K562 (cell line): ENCODE measurements at regions not wholly inside any gene's neighbourhood (a gene's known extent, or its start where the extent isn't known, plus 50 kb on each side); places are given as distances from the start of the nearest gene placed in this dataset.

Experiments used
- CREM ChIP-seq: IDR thresholded peaks from 2 replicates; pipeline ENCODE4 v1.6.1; 2014; ENCODE audit warnings: antibody characterized with exemption, low read depth
- GABPB1 ChIP-seq: sonication (generic); formaldehyde crosslinking; IDR thresholded peaks from 2 replicates; pipeline ENCODE4 v1.8.0; 2022; ENCODE audit warnings: mild to moderate bottlenecking, missing genetic modification reagents
- HMG20B ChIP-seq: fragments of 250-450 bp; sonication (Bioruptor Pico); IDR thresholded peaks from 2 replicates; pipeline ENCODE4 v1.5.0; 2021; ENCODE audit warnings: mild to moderate bottlenecking
- MEF2A ChIP-seq: IDR thresholded peaks from 2 replicates; pipeline ENCODE4 v1.6.1; 2011; ENCODE audit warnings: low read depth, mild to moderate bottlenecking, low read length, moderate library complexity; ENCODE audit not compliant: control insufficient read depth
- NRF1 ChIP-seq, 2 experiments: fragments of 450-650 bp; IDR thresholded peaks in 1 of 2; conservative IDR thresholded peaks in 1 of 2; 2 replicates each; pipeline ENCODE4 v1.6.1; 2014; ENCODE audit warnings: mild to moderate bottlenecking in 2 of 2
- POLR2H ChIP-seq: IDR thresholded peaks from 2 replicates; pipeline ENCODE4 v1.6.1; 2016; ENCODE audit warnings: missing genetic modification characterization, low read depth, mild to moderate bottlenecking, control low read depth, missing compliant biosample characterization, moderate library complexity
- TEAD1 ChIP-seq, 2 experiments: fragments of 450-650 bp in 1 of 2; sonication (generic) in 1 of 2; formaldehyde crosslinking; IDR thresholded peaks; 2 replicates each; pipeline versions ENCODE4 v1.4.0 to v1.8.0; 2020 to 2022; ENCODE audit warnings: mild to moderate bottlenecking in 2 of 2, missing genetic modification reagents in 1 of 2
- XRCC3 ChIP-seq: fragments of 450-650 bp; IDR thresholded peaks from 2 replicates; pipeline ENCODE4 v1.6.1; 2017; ENCODE audit warnings: mild to moderate bottlenecking, moderate library complexity
- ZKSCAN1 ChIP-seq: fragments of 150-350 bp; IDR thresholded peaks from 2 replicates; pipeline ENCODE4 v1.6.1; 2016; ENCODE audit warnings: low read depth, low read length
- ZNF76 ChIP-seq: fragments of 250-450 bp; sonication (Bioruptor Pico); IDR thresholded peaks from 2 replicates; pipeline ENCODE4 v1.4.0; 2020; ENCODE audit warnings: mild to moderate bottlenecking, moderate library complexity, borderline replicate concordance
- TF ChIP-seq, protein P1 (sequence below), 3 experiments: fragments of 200-800 bp in 1 of 3; fragments of 250-450 bp in 1 of 3; fragments of 450-650 bp in 1 of 3; sonication (Bioruptor Pico) in 1 of 3; sonication (Bioruptor generic) in 1 of 3; formaldehyde crosslinking in 1 of 3; IDR thresholded peaks; 2 replicates each; pipeline versions ENCODE4 v1.6.1 to v1.8.0; 2016 to 2022; ENCODE audit warnings: mild to moderate bottlenecking in 2 of 3, missing genetic modification characterization in 2 of 3, missing compliant biosample characterization in 1 of 3, moderate library complexity in 1 of 3
- TF ChIP-seq, protein P2 (sequence below), 2 experiments: fragments of 150-350 bp in 1 of 2; IDR thresholded peaks; 2 replicates each; pipeline ENCODE4 v1.6.1; 2012 to 2016; ENCODE audit warnings: low read depth in 2 of 2, low read length in 2 of 2, mild to moderate bottlenecking in 1 of 2, moderate library complexity in 1 of 2
- TF ChIP-seq, protein P3 (sequence below): fragments of 250-450 bp; sonication (Bioruptor Pico); IDR thresholded peaks from 2 replicates; pipeline ENCODE4 v1.5.0; 2021; ENCODE audit warnings: mild to moderate bottlenecking, borderline replicate concordance
- TF ChIP-seq, protein P4 (sequence below): fragments of 250-450 bp; sonication (Bioruptor Pico); IDR thresholded peaks from 2 replicates; pipeline ENCODE4 v1.6.1; 2021; ENCODE audit warnings: mild to moderate bottlenecking

DNA sequence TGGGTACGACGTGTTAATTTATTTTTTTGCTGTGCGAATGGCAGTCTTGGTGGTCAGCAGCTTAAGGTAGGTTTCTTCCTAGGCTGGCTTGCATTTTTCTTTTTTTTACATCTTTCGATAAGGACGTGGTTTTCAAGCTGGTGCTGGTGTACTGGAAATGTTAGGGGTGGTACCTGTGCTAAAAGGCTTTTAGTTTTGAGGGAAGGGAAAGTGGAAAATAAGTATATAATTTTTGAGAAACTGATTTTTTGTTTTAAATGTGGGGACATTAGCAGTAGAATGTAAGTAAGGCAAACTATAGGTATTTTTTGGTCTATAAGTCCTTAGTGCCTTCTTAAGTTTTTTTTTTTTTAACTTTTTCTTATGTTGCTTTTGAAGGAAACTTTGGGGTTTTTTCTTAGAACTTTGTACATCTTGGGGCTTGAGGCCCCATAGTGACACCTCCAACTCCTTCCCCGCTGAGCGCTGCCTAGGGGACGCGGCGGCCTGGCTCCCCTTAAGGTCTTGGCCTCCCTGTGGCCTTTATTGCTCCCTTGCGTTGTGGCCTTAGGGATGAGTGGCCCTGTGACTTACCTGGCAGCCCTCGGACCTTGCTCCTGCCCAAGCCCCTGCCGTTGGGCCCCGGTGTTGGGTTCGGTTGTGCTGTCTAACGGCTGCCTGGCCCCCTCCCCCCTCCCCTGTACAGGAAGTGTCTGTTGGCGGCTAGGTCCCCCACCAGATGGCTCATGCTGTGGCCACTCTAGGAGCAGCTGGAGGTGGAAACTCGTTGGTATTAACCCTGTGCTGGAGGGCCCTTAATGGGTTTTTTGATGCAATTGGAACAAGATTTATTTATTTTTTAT, 88.0 kb upstream of the RPRML start (continued):
- TF ChIP-seq ZNF76 (CRISPR knock-in tag) (no peak), CREM (peak; percentile 74), ZKSCAN1 (0 out of 2 replicates have a peak, but pooled peaks have one; percentile 56), POLR2H (tag) (peak; percentile 76), HMG20B (CRISPR knock-in tag) (no peak), NRF1 (conservative IDR thresholded peaks at IDR 0.05 in 1 of 2, IDR thresholded peaks at IDR 0.05 in 1 of 2) (no peak), GABPB1 (CRISPR knock-in tag) (peak; percentile 95), XRCC3 (no peak), TEAD1 (CRISPR knock-in tag; IDR thresholded peaks at IDR 0.05) (no peak), MEF2A (no peak)
- TF ChIP-seq, protein P1, sequence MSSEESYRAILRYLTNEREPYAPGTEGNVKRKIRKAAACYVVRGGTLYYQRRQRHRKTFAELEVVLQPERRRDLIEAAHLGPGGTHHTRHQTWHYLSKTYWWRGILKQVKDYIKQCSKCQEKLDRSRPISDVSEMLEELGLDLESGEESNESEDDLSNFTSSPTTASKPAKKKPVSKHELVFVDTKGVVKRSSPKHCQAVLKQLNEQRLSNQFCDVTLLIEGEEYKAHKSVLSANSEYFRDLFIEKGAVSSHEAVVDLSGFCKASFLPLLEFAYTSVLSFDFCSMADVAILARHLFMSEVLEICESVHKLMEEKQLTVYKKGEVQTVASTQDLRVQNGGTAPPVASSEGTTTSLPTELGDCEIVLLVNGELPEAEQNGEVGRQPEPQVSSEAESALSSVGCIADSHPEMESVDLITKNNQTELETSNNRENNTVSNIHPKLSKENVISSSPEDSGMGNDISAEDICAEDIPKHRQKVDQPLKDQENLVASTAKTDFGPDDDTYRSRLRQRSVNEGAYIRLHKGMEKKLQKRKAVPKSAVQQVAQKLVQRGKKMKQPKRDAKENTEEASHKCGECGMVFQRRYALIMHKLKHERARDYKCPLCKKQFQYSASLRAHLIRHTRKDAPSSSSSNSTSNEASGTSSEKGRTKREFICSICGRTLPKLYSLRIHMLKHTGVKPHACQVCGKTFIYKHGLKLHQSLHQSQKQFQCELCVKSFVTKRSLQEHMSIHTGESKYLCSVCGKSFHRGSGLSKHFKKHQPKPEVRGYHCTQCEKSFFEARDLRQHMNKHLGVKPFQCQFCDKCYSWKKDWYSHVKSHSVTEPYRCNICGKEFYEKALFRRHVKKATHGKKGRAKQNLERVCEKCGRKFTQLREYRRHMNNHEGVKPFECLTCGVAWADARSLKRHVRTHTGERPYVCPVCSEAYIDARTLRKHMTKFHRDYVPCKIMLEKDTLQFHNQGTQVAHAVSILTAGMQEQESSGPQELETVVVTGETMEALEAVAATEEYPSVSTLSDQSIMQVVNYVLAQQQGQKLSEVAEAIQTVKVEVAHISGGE (CRISPR knock-in tag; IDR thresholded peaks at IDR 0.05), result peak; percentile 74 to 95 (median 88); a peak in 4 of 6 replicates
- TF ChIP-seq, protein P2, sequence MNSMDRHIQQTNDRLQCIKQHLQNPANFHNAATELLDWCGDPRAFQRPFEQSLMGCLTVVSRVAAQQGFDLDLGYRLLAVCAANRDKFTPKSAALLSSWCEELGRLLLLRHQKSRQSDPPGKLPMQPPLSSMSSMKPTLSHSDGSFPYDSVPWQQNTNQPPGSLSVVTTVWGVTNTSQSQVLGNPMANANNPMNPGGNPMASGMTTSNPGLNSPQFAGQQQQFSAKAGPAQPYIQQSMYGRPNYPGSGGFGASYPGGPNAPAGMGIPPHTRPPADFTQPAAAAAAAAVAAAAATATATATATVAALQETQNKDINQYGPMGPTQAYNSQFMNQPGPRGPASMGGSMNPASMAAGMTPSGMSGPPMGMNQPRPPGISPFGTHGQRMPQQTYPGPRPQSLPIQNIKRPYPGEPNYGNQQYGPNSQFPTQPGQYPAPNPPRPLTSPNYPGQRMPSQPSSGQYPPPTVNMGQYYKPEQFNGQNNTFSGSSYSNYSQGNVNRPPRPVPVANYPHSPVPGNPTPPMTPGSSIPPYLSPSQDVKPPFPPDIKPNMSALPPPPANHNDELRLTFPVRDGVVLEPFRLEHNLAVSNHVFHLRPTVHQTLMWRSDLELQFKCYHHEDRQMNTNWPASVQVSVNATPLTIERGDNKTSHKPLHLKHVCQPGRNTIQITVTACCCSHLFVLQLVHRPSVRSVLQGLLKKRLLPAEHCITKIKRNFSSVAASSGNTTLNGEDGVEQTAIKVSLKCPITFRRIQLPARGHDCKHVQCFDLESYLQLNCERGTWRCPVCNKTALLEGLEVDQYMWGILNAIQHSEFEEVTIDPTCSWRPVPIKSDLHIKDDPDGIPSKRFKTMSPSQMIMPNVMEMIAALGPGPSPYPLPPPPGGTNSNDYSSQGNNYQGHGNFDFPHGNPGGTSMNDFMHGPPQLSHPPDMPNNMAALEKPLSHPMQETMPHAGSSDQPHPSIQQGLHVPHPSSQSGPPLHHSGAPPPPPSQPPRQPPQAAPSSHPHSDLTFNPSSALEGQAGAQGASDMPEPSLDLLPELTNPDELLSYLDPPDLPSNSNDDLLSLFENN (IDR thresholded peaks at IDR 0.05; ENCODE audit: low read depth in 2 of 2, low read length in 2 of 2), result peak in 1 of 2 experiments; percentile 64; a peak in 1 of 4 replicates
- TF ChIP-seq, protein P3, sequence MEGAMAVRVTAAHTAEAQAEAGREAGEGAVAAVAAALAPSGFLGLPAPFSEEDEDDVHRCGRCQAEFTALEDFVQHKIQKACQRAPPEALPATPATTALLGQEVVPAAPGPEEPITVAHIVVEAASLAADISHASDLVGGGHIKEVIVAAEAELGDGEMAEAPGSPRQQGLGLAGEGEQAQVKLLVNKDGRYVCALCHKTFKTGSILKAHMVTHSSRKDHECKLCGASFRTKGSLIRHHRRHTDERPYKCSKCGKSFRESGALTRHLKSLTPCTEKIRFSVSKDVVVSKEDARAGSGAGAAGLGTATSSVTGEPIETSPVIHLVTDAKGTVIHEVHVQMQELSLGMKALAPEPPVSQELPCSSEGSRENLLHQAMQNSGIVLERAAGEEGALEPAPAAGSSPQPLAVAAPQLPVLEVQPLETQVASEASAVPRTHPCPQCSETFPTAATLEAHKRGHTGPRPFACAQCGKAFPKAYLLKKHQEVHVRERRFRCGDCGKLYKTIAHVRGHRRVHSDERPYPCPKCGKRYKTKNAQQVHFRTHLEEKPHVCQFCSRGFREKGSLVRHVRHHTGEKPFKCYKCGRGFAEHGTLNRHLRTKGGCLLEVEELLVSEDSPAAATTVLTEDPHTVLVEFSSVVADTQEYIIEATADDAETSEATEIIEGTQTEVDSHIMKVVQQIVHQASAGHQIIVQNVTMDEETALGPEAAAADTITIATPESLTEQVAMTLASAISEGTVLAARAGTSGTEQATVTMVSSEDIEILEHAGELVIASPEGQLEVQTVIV (CRISPR knock-in tag), result no peak
- TF ChIP-seq, protein P4, sequence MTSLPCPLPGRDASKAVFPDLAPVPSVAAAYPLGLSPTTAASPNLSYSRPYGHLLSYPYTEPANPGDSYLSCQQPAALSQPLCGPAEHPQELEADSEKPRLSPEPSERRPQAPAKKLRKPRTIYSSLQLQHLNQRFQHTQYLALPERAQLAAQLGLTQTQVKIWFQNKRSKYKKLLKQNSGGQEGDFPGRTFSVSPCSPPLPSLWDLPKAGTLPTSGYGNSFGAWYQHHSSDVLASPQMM, result no peak
